ENCODE measurements at regions not wholly inside any gene's neighbourhood (a gene's known extent, or its start where the extent isn't known, plus 50 kb on each side); places are given as distances from the start of the nearest gene placed in this dataset.
"Not testable (repeated sequence)": the region's sequence is repeated elsewhere in the genome, so short reads cannot be mapped to it uniquely, and the experiment has no call there.

GRCh38 chrY:21040711-21041110 lies 284.8 kb downstream of the RPS4Y2 start:
- TF ChIP-seq CTCF, POLR2A (IDR thresholded peaks at IDR 0.05): not testable (repeated sequence)
